Heart left ventricle (tissue), 16 donors: ENCODE measurements at regions not wholly inside any gene's neighbourhood (a gene's known extent, or its start where the extent isn't known, plus 50 kb on each side); places are given as distances from the start of the nearest gene placed in this dataset.

ENCODE experiments used
- ATAC-seq, 4 donors: fragments of 200-7000 bp; cut with Tn5 transposase; one replicate each; pipeline ENCODE4 v1.9.1; 2020 to 2022; ENCODE audit warnings: moderate library complexity in 4 of 4, mild to moderate bottlenecking in 3 of 4, moderate number of reproducible peaks in 1 of 4
- DNase-seq, 5 donors: peaks; one replicate each; pipeline ENCODE4 v3.0.0-alpha.2; 2020
- H3K27ac ChIP-seq, 12 donors: fragments of 200-600 bp; sonication (generic) in 4 of 12; one replicate each; pipeline versions ENCODE4 v1.5.0 to v1.8.0; 2016 to 2022; ENCODE audit warnings: mild to moderate bottlenecking in 2 of 12
- H3K27me3 ChIP-seq, 9 donors: fragments of 200-600 bp; sonication (generic) in 2 of 9; one replicate each; pipeline versions ENCODE4 v1.5.1 to v1.8.0; 2016 to 2022; ENCODE audit warnings: mild to moderate bottlenecking in 3 of 9
- H3K36me3 ChIP-seq, 9 donors: fragments of 200-600 bp; sonication (generic) in 2 of 9; one replicate each; pipeline versions ENCODE4 v1.5.0 to v1.8.0; 2018 to 2022; ENCODE audit warnings: mild to moderate bottlenecking in 2 of 9
- H3K4me1 ChIP-seq, 12 donors: fragments of 200-600 bp; sonication (generic) in 4 of 12; one replicate each; pipeline versions ENCODE4 v1.5.0 to v1.8.0; 2016 to 2022; ENCODE audit warnings: mild to moderate bottlenecking in 3 of 12
- H3K4me3 ChIP-seq, 12 donors: fragments of 200-600 bp; sonication (generic) in 4 of 12; one replicate each; pipeline versions ENCODE4 v1.5.0 to v1.8.0; 2017 to 2022; ENCODE audit warnings: mild to moderate bottlenecking in 9 of 12, moderate library complexity in 4 of 12
- H3K9me3 ChIP-seq, 12 donors: fragments of 200-600 bp; sonication (generic) in 4 of 12; one replicate each; pipeline versions ENCODE4 v1.5.0 to v1.8.0; 2016 to 2022; ENCODE audit warnings: mild to moderate bottlenecking in 1 of 12
- CTCF ChIP-seq, 12 donors: fragments of 200-600 bp; sonication (generic) in 4 of 12; IDR thresholded peaks; one replicate each; pipeline versions ENCODE4 v1.5.0 to v1.8.0; 2018 to 2022; ENCODE audit warnings: antibody characterized with exemption in 12 of 12, mild to moderate bottlenecking in 5 of 12
- POLR2A ChIP-seq, 2 donors: fragments of 450-650 bp; IDR thresholded peaks; one replicate each; pipeline ENCODE4 v1.6.1; 2017; ENCODE audit warnings: antibody characterized with exemption in 2 of 2, mild to moderate bottlenecking in 2 of 2, moderate library complexity in 2 of 2
- WGBS, 4 donors: extraction: QIAGEN DNeasy Blood & Tissue Kit in 2 of 4; methylation state at CpG; one replicate each; pipeline versions ENCODE4 v1.1.5 to v1.1.7; 2013 to 2018; 5-methylcytosine and 5-hydroxymethylcytosine counted together
- intact Hi-C, 10 donors: fragments of 100-400 bp; cut with DNase I; formaldehyde crosslinking; loops; one replicate each; pipeline versions ENCODE4 v1.11.1 to v1.14.2; 2022
- donor health status: ischemic (EF 13 %, LVEDD 7.1; RV severe dilation, severe dysfunction).
- donor health status: healthy with polysubstance abuse.
- donor health status: DM: no; HTN: yes; CAD: no.
- donor health status: DM: no; HTN: no; CAD: no.
- donor health status: ischemic (EF 25% LVEDD 6.9; RV normal size, moderate dysfunction).
- donor health status: ischemic (EF 25% LVEDD 5.7; RV mildly dilated, moderate dysfunction).
- donor health status: healthy.
- donor health status: DM: yes; HTN: yes; CAD: no.
- donor health status: ischemic (EF 35%, LVEDD 5.7; RV mildly dilated, moderate dysfunction).
- donor health status: nonischemic (EF 11% LVEDD 7.7; RV severe dilation, severe dysfunction).
- donor health status: DM: yes; HTN: yes; CAD: no.
- donor health status: PGD.
- donor health status: ischemic (EF 29% LVEDD 5.4; RV normal size, mild dysfunction).
- donor health status: nonischemic (EF 23%, LVEDD 6.1; RV moderate dilation, normal function).

- no peaks in the 10 kb centered on the region for H3K4me1 ChIP-seq
- no peak overlapping the region for H3K4me3 ChIP-seq
- ATAC-seq, result no peak
- no peak for DNase-seq
- H3K36me3 ChIP-seq, result no peaks in the 10 kb centered on the region
- no peak overlapping the region for H3K27ac ChIP-seq
- H3K9me3 ChIP-seq, result peaks cover 0 to 12% (median 0%) of the 10 kb centered on the region in 12 donors
- no peaks in the 10 kb centered on the region for H3K27me3 ChIP-seq
- TF ChIP-seq POLR2A (IDR thresholded peaks at IDR 0.05), result no peak
- TF ChIP-seq CTCF (IDR thresholded peaks at IDR 0.05), result no peak
- WGBS, 4 donors, result 65 to 85% (median 75%) methylated on average over 4 of the region's 4 CpGs
- intact Hi-C loops, result no loop called here
These were observed 478.2 kb upstream of the CDH11 start for GRCh38 chr16:65600046-65600445.

- Histone ChIP-seq H3K4me1 (no peaks in the 10 kb centered on the region), H3K4me3 (no peak overlapping the region), H3K27ac (no peak overlapping the region), H3K27me3 (no peaks in the 10 kb centered on the region), H3K9me3 (peaks cover 0 to 12% (median 0%) of the 10 kb centered on the region in 12 donors), H3K36me3 (no peaks in the 10 kb centered on the region)
- TF ChIP-seq CTCF (IDR thresholded peaks at IDR 0.05), result no peak
- no peak for TF ChIP-seq POLR2A (IDR thresholded peaks at IDR 0.05)
- intact Hi-C loops, result no loop called here
- DNase-seq (no peak), ATAC-seq (no peak)
- WGBS, 4 donors, result 74 to 84% (median 81%) methylated on average over 3 of the region's 3 CpGs
These were observed 476.8 kb upstream of the CDH11 start for GRCh38 chr16:65598621-65599020.

- H3K36me3 ChIP-seq, result no peaks in the 10 kb centered on the region
- no peak overlapping the region for H3K27ac ChIP-seq
- 71 to 74% (median 72%) methylated on average over 3 of the region's 3 CpGs for WGBS, 4 donors
- no peaks in the 10 kb centered on the region for H3K9me3 ChIP-seq
- no peak overlapping the region for H3K4me3 ChIP-seq
- intact Hi-C loops, result no loop called here
- peaks cover 0 to 6% (median 0%) of the 10 kb centered on the region in 9 donors for H3K27me3 ChIP-seq
- no peaks in the 10 kb centered on the region for H3K4me1 ChIP-seq
- DNase-seq (no peak), ATAC-seq (no peak)
- TF ChIP-seq CTCF (IDR thresholded peaks at IDR 0.05) (no peak), POLR2A (IDR thresholded peaks at IDR 0.05) (no peak)
These were observed 461.6 kb upstream of the CDH11 start for GRCh38 chr16:65583498-65583897.

GRCh38 chr16:65579050-65579449, 457.2 kb upstream of the CDH11 start:
- no peaks in the 10 kb centered on the region for H3K9me3 ChIP-seq
- intact Hi-C loops, result no loop called here
- DNase-seq, result no peak
- no peaks in the 10 kb centered on the region for H3K27me3 ChIP-seq
- H3K27ac ChIP-seq, result no peak overlapping the region
- TF ChIP-seq POLR2A (IDR thresholded peaks at IDR 0.05), result no peak
- no peak for TF ChIP-seq CTCF (IDR thresholded peaks at IDR 0.05)
- H3K4me3 ChIP-seq, result no peak overlapping the region
- H3K36me3 ChIP-seq, result no peaks in the 10 kb centered on the region
- 45 to 58% (median 53%) methylated on average over 6 of the region's 6 CpGs for WGBS, 4 donors
- no peak for ATAC-seq
- H3K4me1 ChIP-seq, result no peaks in the 10 kb centered on the region
